ENCODE measurements at regions not wholly inside any gene's neighbourhood (a gene's known extent, or its start where the extent isn't known, plus 50 kb on each side); places are given as distances from the start of the nearest gene placed in this dataset.

DNA sequence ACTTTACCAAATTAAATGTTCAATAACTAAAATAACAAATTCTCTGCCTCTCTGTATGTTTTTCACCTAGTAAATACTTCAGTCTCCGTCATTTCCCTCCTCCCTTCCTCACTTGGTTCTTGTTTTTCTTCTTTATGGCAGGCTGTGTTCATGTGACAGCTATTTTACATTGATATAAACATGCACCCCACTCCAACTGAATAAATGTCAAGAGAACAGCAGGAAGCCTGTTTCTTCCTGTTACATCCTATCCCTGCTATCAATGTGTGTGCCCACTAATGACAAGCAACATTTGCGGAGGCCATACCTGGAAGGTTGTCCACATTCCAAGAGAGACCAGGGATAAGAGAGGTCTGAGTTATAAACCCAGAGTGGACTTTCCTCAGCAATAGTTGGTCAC, 145.2 kb upstream of the MAST4 start:
- TF ChIP-seq, protein P1, sequence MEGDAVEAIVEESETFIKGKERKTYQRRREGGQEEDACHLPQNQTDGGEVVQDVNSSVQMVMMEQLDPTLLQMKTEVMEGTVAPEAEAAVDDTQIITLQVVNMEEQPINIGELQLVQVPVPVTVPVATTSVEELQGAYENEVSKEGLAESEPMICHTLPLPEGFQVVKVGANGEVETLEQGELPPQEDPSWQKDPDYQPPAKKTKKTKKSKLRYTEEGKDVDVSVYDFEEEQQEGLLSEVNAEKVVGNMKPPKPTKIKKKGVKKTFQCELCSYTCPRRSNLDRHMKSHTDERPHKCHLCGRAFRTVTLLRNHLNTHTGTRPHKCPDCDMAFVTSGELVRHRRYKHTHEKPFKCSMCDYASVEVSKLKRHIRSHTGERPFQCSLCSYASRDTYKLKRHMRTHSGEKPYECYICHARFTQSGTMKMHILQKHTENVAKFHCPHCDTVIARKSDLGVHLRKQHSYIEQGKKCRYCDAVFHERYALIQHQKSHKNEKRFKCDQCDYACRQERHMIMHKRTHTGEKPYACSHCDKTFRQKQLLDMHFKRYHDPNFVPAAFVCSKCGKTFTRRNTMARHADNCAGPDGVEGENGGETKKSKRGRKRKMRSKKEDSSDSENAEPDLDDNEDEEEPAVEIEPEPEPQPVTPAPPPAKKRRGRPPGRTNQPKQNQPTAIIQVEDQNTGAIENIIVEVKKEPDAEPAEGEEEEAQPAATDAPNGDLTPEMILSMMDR (IDR thresholded peaks at IDR 0.05) = no peak
- no peak for ATAC-seq (ENCODE audit: insufficient number of reproducible peaks, low FRiP score, low read depth)
- no peak for DNase-seq (ENCODE audit: low spot score)
- Histone ChIP-seq H3K4me1 (ENCODE audit: control insufficient read depth in 1 of 2, low read depth in 2 of 2) (peaks cover 0 to 8% of the 10 kb centered on the region in 2 donors), H3K27me3 (replicated peaks; ENCODE audit: insufficient read depth) (no peaks in the 10 kb centered on the region), H3K27ac (no peak overlapping the region), H3K4me3 (no peak overlapping the region), H3K9me3 (peaks cover 5% of the 10 kb centered on the region), H3K36me3 (no peaks in the 10 kb centered on the region)

DNA sequence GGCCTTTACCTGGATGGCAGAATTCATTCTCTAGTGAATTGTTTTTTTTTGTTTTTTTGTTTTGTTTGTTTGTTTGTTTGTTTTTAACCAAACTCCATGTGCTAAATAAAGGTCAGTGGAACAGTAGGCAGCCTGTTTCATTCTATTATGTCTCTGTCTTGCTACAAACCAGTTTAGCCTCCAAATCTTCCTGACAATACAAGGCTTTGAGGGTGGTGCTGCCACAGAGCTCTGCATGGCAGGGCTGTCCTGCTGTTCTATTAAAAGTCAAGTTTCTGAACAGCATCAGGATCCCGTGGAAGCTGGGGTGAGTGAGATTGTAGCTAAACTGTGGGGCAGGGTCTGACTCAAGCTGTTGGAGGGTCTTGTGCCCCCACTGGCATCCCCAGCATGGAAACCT, 144.1 kb upstream of the MAST4 start:
- peaks cover 0 to 8% of the 10 kb centered on the region in 2 donors for H3K4me1 ChIP-seq (ENCODE audit: control insufficient read depth in 1 of 2, low read depth in 2 of 2)
- H3K4me3 ChIP-seq = no peak overlapping the region
- no peaks in the 10 kb centered on the region for H3K27me3 ChIP-seq (replicated peaks; ENCODE audit: insufficient read depth)
- TF ChIP-seq, protein P1 (IDR thresholded peaks at IDR 0.05) = no peak
- DNase-seq (ENCODE audit: low spot score) = no peak
- no peak for ATAC-seq (ENCODE audit: insufficient number of reproducible peaks, low FRiP score, low read depth)
- H3K9me3 ChIP-seq = peaks cover 5% of the 10 kb centered on the region
- H3K27ac ChIP-seq = no peak overlapping the region
- H3K36me3 ChIP-seq = no peaks in the 10 kb centered on the region

DNA sequence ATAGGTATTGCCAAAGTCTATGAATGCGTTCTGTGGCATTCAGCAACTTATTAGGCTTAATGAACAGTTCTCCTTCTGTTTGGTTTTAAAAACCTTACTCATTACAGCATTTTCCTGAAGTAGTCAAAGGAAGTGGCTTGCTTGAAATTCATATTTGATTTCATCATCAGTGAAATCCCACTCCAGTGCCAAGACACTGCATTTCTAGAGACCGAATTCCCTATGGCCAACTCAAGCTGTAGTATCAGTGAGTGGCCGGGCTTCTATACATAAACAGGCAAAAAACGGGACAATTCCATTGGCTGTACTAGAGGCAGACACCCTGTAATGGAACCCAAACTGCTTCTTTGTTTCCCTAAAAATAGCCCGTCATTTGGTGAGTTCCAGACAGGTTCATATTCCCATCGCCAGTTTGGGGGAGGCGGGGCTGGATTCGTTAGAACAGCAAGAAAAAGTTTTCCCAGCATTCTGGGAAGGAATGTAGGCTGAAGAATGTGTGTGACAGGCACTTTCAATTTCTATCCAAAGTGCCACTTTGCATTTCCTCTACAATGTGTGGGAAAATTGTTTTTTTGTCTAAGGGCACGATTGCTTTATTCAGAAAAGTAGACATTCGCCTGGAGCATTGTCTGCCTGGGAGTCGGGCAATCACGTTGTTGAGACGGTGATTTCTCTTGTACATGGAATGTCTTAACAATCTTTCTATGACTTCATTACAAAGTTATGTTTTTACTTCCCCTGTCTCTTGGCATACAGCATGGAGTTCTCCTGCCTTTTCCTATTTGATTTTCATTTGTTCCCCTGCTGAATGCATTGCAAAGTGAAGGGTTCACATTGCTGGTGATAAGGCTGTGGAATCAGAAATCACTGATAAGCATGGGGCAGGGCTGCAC, 141.8 kb upstream of the MAST4 start:
- TF ChIP-seq, protein P1 (IDR thresholded peaks at IDR 0.05) = no peak
- peak overlapping the region; percentile 40 to 52 for H3K27ac ChIP-seq
- ATAC-seq (ENCODE audit: insufficient number of reproducible peaks, low FRiP score, low read depth) = peak; percentile 53
- H3K36me3 ChIP-seq = no peaks in the 10 kb centered on the region
- peaks cover 0 to 8% of the 10 kb centered on the region in 2 donors for H3K4me1 ChIP-seq (ENCODE audit: control insufficient read depth in 1 of 2, low read depth in 2 of 2)
- no peaks in the 10 kb centered on the region for H3K27me3 ChIP-seq (replicated peaks; ENCODE audit: insufficient read depth)
- no peaks in the 10 kb centered on the region for H3K9me3 ChIP-seq
- DNase-seq (ENCODE audit: low spot score) = no peak
- peak overlapping the region; percentile 65 for H3K4me3 ChIP-seq

DNA sequence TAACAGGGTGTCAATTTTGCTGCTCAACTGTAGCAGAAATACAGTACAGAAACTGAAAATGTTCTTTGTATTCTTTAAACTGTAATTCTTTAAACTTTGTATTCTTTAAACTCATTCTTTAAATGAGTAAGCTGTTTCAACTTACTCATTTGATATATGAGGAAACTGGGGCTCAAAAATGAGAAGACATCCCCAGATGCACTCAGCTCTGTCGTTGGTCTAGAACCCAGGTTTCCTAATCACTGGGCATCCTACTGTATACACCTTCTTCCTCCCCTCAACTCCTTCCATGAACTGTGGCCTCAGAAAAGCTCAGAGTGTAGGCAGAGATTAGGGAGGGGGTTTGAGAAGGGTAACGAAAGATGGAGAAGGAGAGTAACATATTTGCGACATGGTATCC, 136.5 kb upstream of the MAST4 start:
- TF ChIP-seq, protein P1 (IDR thresholded peaks at IDR 0.05) = no peak
- no peak for ATAC-seq (ENCODE audit: insufficient number of reproducible peaks, low FRiP score, low read depth)

DNA sequence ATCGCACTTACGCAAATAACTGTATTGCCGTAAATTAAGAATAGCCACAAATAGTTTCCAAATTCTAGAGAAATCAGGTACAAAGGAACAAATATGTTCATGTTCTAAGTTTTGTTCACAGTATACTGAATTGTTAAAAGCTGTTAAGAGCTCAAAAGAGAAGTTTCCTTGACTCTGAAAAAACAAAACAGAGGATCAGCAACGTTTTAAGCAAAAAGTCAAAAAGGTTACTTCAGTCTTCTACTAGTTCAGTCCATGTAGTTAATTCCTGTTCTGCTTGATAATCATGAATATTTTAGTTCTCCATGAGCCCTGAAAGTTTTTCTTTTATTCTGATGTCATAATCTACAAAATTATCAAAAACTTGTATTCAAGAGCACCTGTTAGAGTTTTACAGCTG, 128.6 kb upstream of the MAST4 start:
- Histone ChIP-seq H3K4me1 (ENCODE audit: control insufficient read depth in 1 of 2, low read depth in 2 of 2) (no peaks in the 10 kb centered on the region), H3K27me3 (replicated peaks; ENCODE audit: insufficient read depth) (no peaks in the 10 kb centered on the region), H3K27ac (no peak overlapping the region), H3K4me3 (no peak overlapping the region), H3K9me3 (no peaks in the 10 kb centered on the region), H3K36me3 (no peaks in the 10 kb centered on the region)
- ATAC-seq (ENCODE audit: insufficient number of reproducible peaks, low FRiP score, low read depth) (no peak), DNase-seq (ENCODE audit: low spot score) (no peak)
- TF ChIP-seq, protein P1 (IDR thresholded peaks at IDR 0.05) = no peak

More for the DNA sequence above, 136.5 kb upstream of the MAST4 start:
- H3K4me1 ChIP-seq (ENCODE audit: control insufficient read depth in 1 of 2, low read depth in 2 of 2) = no peaks in the 10 kb centered on the region
- H3K27ac ChIP-seq = no peak overlapping the region
- no peaks in the 10 kb centered on the region for H3K9me3 ChIP-seq
- H3K4me3 ChIP-seq = no peak overlapping the region
- H3K27me3 ChIP-seq (replicated peaks; ENCODE audit: insufficient read depth) = no peaks in the 10 kb centered on the region
- no peak for DNase-seq (ENCODE audit: low spot score)
- H3K36me3 ChIP-seq = no peaks in the 10 kb centered on the region

All from thoracic aorta (tissue), 2 donors.